ACC112 (cell line): ENCODE measurements at regions not wholly inside any gene's neighbourhood (a gene's known extent, or its start where the extent isn't known, plus 50 kb on each side); places are given as distances from the start of the nearest gene placed in this dataset.

Source experiments
- H2AFZ ChIP-seq: fragments of 200-600 bp; sonication (generic); one replicate; pipeline ENCODE4 v1.6.0; 2017; ENCODE audit warnings: antibody characterized with exemption, low read length; ENCODE audit not compliant: unreplicated experiment
- H3K27ac ChIP-seq: fragments of 200-600 bp; sonication (generic); 2 replicates; pipeline ENCODE4 v1.5.1; 2014; ENCODE audit warnings: low read depth, mild to moderate bottlenecking, antibody characterized with exemption, low read length, moderate library complexity
- H3K27me3 ChIP-seq: fragments of 200-600 bp; sonication (generic); 2 replicates; pipeline ENCODE4 v1.6.1; 2014; ENCODE audit warnings: mild to moderate bottlenecking, antibody characterized with exemption, low read length, moderate library complexity, mixed read lengths; ENCODE audit not compliant: insufficient read depth
- H3K36me3 ChIP-seq: fragments of 200-600 bp; sonication (generic); 2 replicates; pipeline ENCODE4 v1.6.1; 2016; ENCODE audit warnings: mild to moderate bottlenecking, antibody characterized with exemption, low read length, moderate library complexity, mixed read lengths; ENCODE audit not compliant: insufficient read depth
- H3K4me1 ChIP-seq: fragments of 200-600 bp; sonication (generic); one replicate; pipeline ENCODE4 v1.6.1; 2016; ENCODE audit warnings: low read length, mixed read lengths; ENCODE audit not compliant: insufficient read depth, unreplicated experiment, control insufficient read depth
- H3K4me3 ChIP-seq: fragments of 200-600 bp; sonication (generic); 2 replicates; pipeline ENCODE4 v1.5.1; 2014; ENCODE audit warnings: mild to moderate bottlenecking, low read depth, low read length
- H3K79me2 ChIP-seq: fragments of 200-600 bp; sonication (generic); one replicate; pipeline ENCODE4 v1.6.0; 2016; ENCODE audit warnings: low read length; ENCODE audit not compliant: control insufficient read depth, unreplicated experiment, insufficient read depth

DNA sequence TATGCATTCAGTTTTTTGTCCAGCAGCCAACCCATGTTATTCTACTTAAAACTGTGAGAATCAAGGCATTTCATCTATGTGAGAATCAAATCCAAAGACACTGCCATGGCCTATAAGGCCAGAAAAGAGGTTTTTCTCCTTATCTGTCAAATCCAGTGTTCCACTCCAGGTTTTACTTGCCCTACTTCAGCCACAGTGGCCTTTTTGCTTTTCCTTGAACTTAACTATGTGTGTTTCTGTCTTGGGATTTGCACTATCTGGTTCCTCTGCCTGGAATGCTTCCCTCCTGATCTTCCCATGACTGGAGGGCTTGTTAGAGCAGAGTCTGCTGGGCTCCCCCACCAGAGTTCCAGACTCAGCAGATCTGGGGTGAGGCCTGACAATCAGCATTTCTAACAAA lies 113.1 kb upstream of the DOK5 start:
- Histone ChIP-seq H3K27ac (no peak overlapping the region), H3K27me3 (no peaks in the 10 kb centered on the region), H3K4me1 (no peaks in the 10 kb centered on the region), H2AFZ (no peak overlapping the region), H3K36me3 (no peaks in the 10 kb centered on the region), H3K4me3 (no peak overlapping the region), H3K79me2 (no peaks in the 10 kb centered on the region)

DNA sequence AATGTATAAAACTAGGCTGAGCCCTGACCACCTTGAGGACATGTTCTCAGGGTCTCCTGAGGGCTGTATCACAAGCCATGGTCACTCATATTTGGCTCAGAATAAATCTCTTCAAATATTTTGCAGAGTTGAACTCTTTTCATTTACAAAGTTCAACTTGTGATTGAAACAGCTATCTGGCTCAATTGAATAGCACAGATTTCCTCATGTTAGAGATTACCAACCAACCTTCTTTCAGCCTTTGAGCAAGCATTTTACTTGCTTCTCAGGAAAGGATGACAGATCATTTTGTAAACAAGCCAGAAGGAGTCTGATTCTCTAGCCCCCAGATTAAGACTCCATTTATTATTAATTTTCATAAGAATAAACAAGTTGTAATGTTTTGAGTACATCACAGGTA lies 111.0 kb upstream of the DOK5 start:
- no peak overlapping the region for H3K27ac ChIP-seq

DNA sequence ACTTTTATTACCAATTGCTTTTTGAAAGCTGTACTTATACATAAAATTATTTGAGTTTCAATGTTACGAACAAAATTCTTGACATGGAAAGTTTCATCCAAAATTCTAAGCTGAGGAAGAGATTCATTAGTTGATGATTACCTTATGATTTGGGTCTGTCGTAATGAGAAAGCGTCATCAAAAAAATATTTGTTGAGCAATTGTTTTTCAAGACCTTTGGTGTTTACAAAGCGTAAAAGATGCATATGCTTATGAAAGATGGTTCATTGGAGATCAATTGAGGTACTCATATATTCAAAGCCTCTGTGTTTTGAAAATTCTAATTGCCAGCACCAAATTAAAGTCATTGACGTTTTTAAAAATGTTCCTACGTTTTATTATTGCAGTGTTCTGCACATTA lies 110.5 kb upstream of the DOK5 start:
- H3K79me2 ChIP-seq = no peaks in the 10 kb centered on the region
- H3K4me3 ChIP-seq = no peak overlapping the region
- no peaks in the 10 kb centered on the region for H3K4me1 ChIP-seq
- no peaks in the 10 kb centered on the region for H3K27me3 ChIP-seq
- H2AFZ ChIP-seq = no peak overlapping the region
- H3K27ac ChIP-seq = no peak overlapping the region
- H3K36me3 ChIP-seq = no peaks in the 10 kb centered on the region

More for the DNA sequence above, 111.0 kb upstream of the DOK5 start:
- H3K36me3 ChIP-seq = no peaks in the 10 kb centered on the region
- H3K4me3 ChIP-seq = no peak overlapping the region
- no peaks in the 10 kb centered on the region for H3K79me2 ChIP-seq
- H3K4me1 ChIP-seq = no peaks in the 10 kb centered on the region
- H3K27me3 ChIP-seq = no peaks in the 10 kb centered on the region
- H2AFZ ChIP-seq = no peak overlapping the region

- no peaks in the 10 kb centered on the region for H3K79me2 ChIP-seq
- no peak overlapping the region for H3K4me3 ChIP-seq
- H3K27me3 ChIP-seq = no peaks in the 10 kb centered on the region
- H3K27ac ChIP-seq = no peak overlapping the region
- H2AFZ ChIP-seq = no peak overlapping the region
- H3K36me3 ChIP-seq = no peaks in the 10 kb centered on the region
- no peaks in the 10 kb centered on the region for H3K4me1 ChIP-seq
These were observed 108.6 kb upstream of the DOK5 start for GRCh38 chr20:54366669-54367344.

DNA sequence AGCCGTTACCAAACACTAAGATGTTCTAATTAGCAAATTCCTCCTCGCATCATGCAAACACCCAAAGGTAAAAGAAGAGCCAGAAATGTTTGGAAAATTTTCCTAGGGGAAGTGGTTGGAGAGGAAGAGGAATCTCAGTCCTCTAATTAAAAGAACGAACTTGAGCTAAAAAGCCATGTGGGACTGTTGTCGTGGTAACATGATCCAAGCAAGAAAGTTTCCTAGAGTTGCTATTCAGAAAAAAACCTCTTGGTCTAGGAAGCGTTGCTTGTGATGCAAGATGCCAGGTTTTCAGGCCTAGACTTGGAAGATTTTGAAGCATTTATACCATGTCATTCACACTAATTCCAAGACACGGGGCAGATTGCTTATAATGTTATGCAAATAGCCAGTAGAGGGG lies 106.8 kb upstream of the DOK5 start:
- Histone ChIP-seq H2AFZ (no peak overlapping the region), H3K4me3 (no peak overlapping the region), H3K4me1 (no peaks in the 10 kb centered on the region), H3K36me3 (no peaks in the 10 kb centered on the region), H3K79me2 (no peaks in the 10 kb centered on the region), H3K27ac (no peak overlapping the region), H3K27me3 (no peaks in the 10 kb centered on the region)

DNA sequence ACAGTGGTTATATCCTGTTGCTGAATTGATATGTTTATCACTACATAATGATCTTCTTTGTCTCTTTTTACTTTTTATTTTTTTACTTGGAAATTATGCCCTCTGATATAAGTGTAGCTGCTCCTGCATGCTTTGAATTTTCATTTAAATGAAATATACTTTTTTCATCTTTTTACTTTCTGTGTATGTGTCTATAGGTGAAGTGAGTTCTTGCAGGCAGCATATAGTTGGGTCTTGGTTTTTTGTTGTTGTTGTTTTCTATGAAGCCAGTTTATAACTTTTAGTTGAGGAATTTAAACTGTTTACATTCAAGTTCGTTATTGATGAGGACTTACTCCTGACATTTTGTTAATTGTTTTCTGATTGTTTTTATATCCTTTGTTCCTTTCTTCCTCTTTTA lies 103.1 kb upstream of the DOK5 start:
- H3K36me3 ChIP-seq = no peaks in the 10 kb centered on the region
- no peak overlapping the region for H2AFZ ChIP-seq

DNA sequence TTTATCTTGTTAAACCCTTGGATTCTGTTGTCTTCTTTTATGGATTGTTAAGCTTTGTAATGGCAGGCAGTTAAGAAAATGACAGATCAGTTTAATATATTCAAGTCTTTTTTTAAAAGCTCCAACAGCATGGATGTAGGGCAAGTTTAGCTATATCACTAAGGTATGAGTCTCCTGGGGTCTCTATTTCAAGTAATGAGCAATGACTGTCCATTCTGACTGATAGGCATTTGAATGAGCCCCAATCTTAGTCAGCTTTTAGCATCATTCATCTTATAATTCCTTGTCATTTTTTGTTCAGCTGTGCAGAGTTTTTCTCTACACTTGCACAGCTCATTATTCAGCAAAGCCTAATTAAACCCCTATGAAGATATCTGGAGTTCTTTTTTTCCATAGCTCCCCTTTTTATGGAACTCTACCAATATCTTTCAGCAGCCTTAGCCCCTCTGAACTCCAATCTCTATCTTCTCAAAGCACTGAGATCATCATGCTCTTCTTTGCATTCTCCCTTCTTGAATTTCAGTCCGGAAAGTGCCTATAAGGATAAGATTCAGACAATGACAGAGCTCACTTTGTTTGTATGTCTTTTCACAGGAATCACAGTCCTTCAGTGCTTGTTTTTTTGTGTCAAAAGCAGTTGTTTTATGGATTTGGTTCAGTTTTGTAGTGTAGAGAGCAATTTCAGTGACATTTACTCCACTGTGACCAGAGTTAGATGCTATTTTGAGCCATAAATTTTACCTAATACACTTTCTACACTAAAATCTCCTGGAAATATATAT lies 97.2 kb upstream of the DOK5 start:
- no peak overlapping the region for H3K4me3 ChIP-seq
- no peaks in the 10 kb centered on the region for H3K27me3 ChIP-seq
- no peaks in the 10 kb centered on the region for H3K79me2 ChIP-seq
- H3K4me1 ChIP-seq = no peaks in the 10 kb centered on the region
- no peaks in the 10 kb centered on the region for H3K36me3 ChIP-seq
- no peak overlapping the region for H3K27ac ChIP-seq
- no peak overlapping the region for H2AFZ ChIP-seq

More for the DNA sequence above, 103.1 kb upstream of the DOK5 start:
- H3K27ac ChIP-seq = no peak overlapping the region
- H3K27me3 ChIP-seq = no peaks in the 10 kb centered on the region
- H3K4me3 ChIP-seq = no peak overlapping the region
- no peaks in the 10 kb centered on the region for H3K79me2 ChIP-seq
- H3K4me1 ChIP-seq = no peaks in the 10 kb centered on the region

GRCh38 chr20:54379893-54380584 lies 95.4 kb upstream of the DOK5 start:
- Histone ChIP-seq H3K36me3 (no peaks in the 10 kb centered on the region), H3K27ac (no peak overlapping the region), H3K4me3 (no peak overlapping the region), H3K4me1 (no peaks in the 10 kb centered on the region), H3K79me2 (no peaks in the 10 kb centered on the region), H3K27me3 (no peaks in the 10 kb centered on the region), H2AFZ (no peak overlapping the region)

DNA sequence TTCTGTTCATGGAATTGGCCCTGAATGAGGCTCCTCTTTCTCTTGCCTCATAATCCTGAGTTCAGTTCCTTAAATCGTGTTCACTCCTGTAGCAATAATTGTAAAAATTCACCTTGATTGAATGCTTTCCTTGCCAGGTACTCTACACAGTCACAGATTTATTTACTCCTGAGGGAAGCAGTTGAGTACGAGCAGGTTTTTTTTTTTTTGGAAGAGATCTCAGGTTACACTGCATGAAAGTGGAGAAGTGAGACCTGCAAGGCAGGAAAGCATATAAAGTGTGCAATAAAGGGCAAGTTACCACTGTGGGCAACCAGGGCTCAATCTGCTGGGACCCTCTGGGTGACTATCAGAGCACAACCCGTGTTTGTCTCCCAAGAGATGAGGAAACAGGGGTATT lies 93.0 kb upstream of the DOK5 start:
- Histone ChIP-seq H3K27me3 (no peaks in the 10 kb centered on the region), H3K4me3 (no peak overlapping the region), H3K4me1 (no peaks in the 10 kb centered on the region), H3K79me2 (no peaks in the 10 kb centered on the region), H2AFZ (no peak overlapping the region), H3K36me3 (no peaks in the 10 kb centered on the region), H3K27ac (no peak overlapping the region)

DNA sequence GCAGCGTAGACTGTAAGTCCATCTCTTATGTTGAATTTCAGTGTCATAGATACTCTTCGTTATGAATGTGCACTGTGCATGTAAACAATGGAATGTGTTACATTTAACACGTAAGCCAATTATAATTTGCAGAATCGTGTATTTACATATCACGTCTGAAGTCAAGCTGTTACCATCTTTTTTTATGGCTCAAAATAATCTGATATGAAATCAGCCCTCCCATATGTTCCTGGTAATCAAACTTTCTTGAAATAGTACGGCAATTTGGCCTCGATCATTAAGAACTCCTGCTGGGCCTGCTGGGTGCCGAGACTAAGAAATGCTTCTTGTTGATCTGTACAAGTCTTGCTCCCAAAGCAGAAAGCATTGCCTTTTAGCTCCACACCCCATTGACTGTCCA lies 89.6 kb upstream of the DOK5 start:
- H2AFZ ChIP-seq = no peak overlapping the region
- H3K27me3 ChIP-seq = no peaks in the 10 kb centered on the region
- H3K4me1 ChIP-seq = no peaks in the 10 kb centered on the region
- no peaks in the 10 kb centered on the region for H3K36me3 ChIP-seq
- H3K79me2 ChIP-seq = no peaks in the 10 kb centered on the region
- no peak overlapping the region for H3K4me3 ChIP-seq
- H3K27ac ChIP-seq = no peak overlapping the region
